ENCODE measurements at regions not wholly inside any gene's neighbourhood (a gene's known extent, or its start where the extent isn't known, plus 50 kb on each side); places are given as distances from the start of the nearest gene placed in this dataset.

- H3K79me2 ChIP-seq (ENCODE audit: control insufficient read depth, insufficient read depth, low read length) = no peaks in the 10 kb centered on the region
- H3K9me3 ChIP-seq (ENCODE audit: control extremely low read depth in 1 of 3, control insufficient read depth in 2 of 3, insufficient read depth in 1 of 3, low read length in 2 of 3) = no peaks in the 10 kb centered on the region
- TF ChIP-seq EZH2 (IDR thresholded peaks at IDR 0.05; ENCODE audit: borderline replicate concordance, insufficient read depth, low read depth, low read length, poor library complexity, severe bottlenecking) = no peak
- no peak for TF ChIP-seq CTCF (IDR thresholded peaks at IDR 0.05)
- no peak overlapping the region for H3K4me3 ChIP-seq (ENCODE audit: control extremely low read depth in 1 of 5, extremely low read depth in 1 of 5, insufficient read depth in 1 of 5, low read depth in 2 of 5, low read length in 4 of 5)
- H3K36me3 ChIP-seq (replicated peaks in 1 of 2; ENCODE audit: control extremely low read depth in 1 of 2, control insufficient read depth in 1 of 2, extremely low read depth in 1 of 2, insufficient read depth in 2 of 2, low read length in 1 of 2) = no peaks in the 10 kb centered on the region
- H4K20me1 ChIP-seq (ENCODE audit: control insufficient read depth, insufficient read depth, low read length, poor library complexity, severe bottlenecking) = no peaks in the 10 kb centered on the region
- DNase-seq (no peak), ATAC-seq (ENCODE audit: low read depth) (no peak)
- no peaks in the 10 kb centered on the region for H3K27me3 ChIP-seq (replicated peaks in 1 of 4; ENCODE audit: control extremely low read depth in 1 of 4, control insufficient read depth in 3 of 4, insufficient read depth in 4 of 4, low read length in 3 of 4)
- H3K9me3 Mint-ChIP-seq (ENCODE audit: insufficient read depth) = no peaks in the 10 kb centered on the region
- no peaks in the 10 kb centered on the region for H3K4me1 Mint-ChIP-seq
- WGBS (ENCODE audit: insufficient coverage) = no CpG with 5 or more reads among the region's 2 CpGs
- CTCF ChIA-PET = no interaction called here
- no peak overlapping the region for H2AFZ ChIP-seq (ENCODE audit: insufficient read depth, low read depth, low read length, poor library complexity, severe bottlenecking)
- no peak overlapping the region for H3K4me3 Mint-ChIP-seq
- no peaks in the 10 kb centered on the region for H3K4me1 ChIP-seq (ENCODE audit: control insufficient read depth in 2 of 2, insufficient read depth in 2 of 2, low read length in 2 of 2)
- H3K4me2 ChIP-seq (replicated peaks; ENCODE audit: low read depth, low read length, poor library complexity, severe bottlenecking) = no peak overlapping the region
- H3K9ac ChIP-seq (ENCODE audit: low read length) = no peak overlapping the region
- H3K27ac ChIP-seq (ENCODE audit: low read length in 2 of 2) = no peak overlapping the region
- H3K27ac Mint-ChIP-seq = no peak overlapping the region
- intact Hi-C loops (cut with micrococcal nuclease) = no loop called here
- POLR2A ChIA-PET = no interaction called here
- peaks cover 28% of the 10 kb centered on the region for H3K27me3 Mint-ChIP-seq
Observed at GRCh38 chr20:52775786-52776185, 196.4 kb upstream of the TSHZ2 start.

GRCh38 chr20:52768694-52769093 is 203.5 kb upstream of the TSHZ2 start:
- H3K36me3 ChIP-seq (replicated peaks in 1 of 2; ENCODE audit: control extremely low read depth in 1 of 2, control insufficient read depth in 1 of 2, extremely low read depth in 1 of 2, insufficient read depth in 2 of 2, low read length in 1 of 2) = no peaks in the 10 kb centered on the region
- H3K27me3 ChIP-seq (replicated peaks in 1 of 4; ENCODE audit: control extremely low read depth in 1 of 4, control insufficient read depth in 3 of 4, insufficient read depth in 4 of 4, low read length in 3 of 4) = no peaks in the 10 kb centered on the region
- WGBS (ENCODE audit: insufficient coverage) = 80% methylated on average over 1 of the region's 6 CpGs
- no peak overlapping the region for H3K4me2 ChIP-seq (replicated peaks; ENCODE audit: low read depth, low read length, poor library complexity, severe bottlenecking)
- H3K9me3 Mint-ChIP-seq (ENCODE audit: insufficient read depth) = no peaks in the 10 kb centered on the region
- no peaks in the 10 kb centered on the region for H3K4me1 ChIP-seq (ENCODE audit: control insufficient read depth in 2 of 2, insufficient read depth in 2 of 2, low read length in 2 of 2)
- no peak for TF ChIP-seq EZH2 (IDR thresholded peaks at IDR 0.05; ENCODE audit: borderline replicate concordance, insufficient read depth, low read depth, low read length, poor library complexity, severe bottlenecking)
- TF ChIP-seq CTCF (IDR thresholded peaks at IDR 0.05) = no peak
- H2AFZ ChIP-seq (ENCODE audit: insufficient read depth, low read depth, low read length, poor library complexity, severe bottlenecking) = no peak overlapping the region
- ATAC-seq (ENCODE audit: low read depth) (no peak), DNase-seq (no peak)
- H3K27ac Mint-ChIP-seq = no peak overlapping the region
- no peaks in the 10 kb centered on the region for H3K9me3 ChIP-seq (ENCODE audit: control extremely low read depth in 1 of 3, control insufficient read depth in 2 of 3, insufficient read depth in 1 of 3, low read length in 2 of 3)
- H3K27me3 Mint-ChIP-seq = peaks cover 2% of the 10 kb centered on the region
- intact Hi-C loops (cut with micrococcal nuclease) = no loop called here
- H3K79me2 ChIP-seq (ENCODE audit: control insufficient read depth, insufficient read depth, low read length) = no peaks in the 10 kb centered on the region
- no peak overlapping the region for H3K4me3 Mint-ChIP-seq
- no peak overlapping the region for H3K9ac ChIP-seq (ENCODE audit: low read length)
- ChIA-PET POLR2A (no interaction called here), CTCF (no interaction called here)
- no peaks in the 10 kb centered on the region for H4K20me1 ChIP-seq (ENCODE audit: control insufficient read depth, insufficient read depth, low read length, poor library complexity, severe bottlenecking)
- no peak overlapping the region for H3K27ac ChIP-seq (ENCODE audit: low read length in 2 of 2)
- no peak overlapping the region for H3K4me3 ChIP-seq (ENCODE audit: control extremely low read depth in 1 of 5, extremely low read depth in 1 of 5, insufficient read depth in 1 of 5, low read depth in 2 of 5, low read length in 4 of 5)
- no peaks in the 10 kb centered on the region for H3K4me1 Mint-ChIP-seq
